ENCODE measurements at regions not wholly inside any gene's neighbourhood (a gene's known extent, or its start where the extent isn't known, plus 50 kb on each side); places are given as distances from the start of the nearest gene placed in this dataset.

DNA sequence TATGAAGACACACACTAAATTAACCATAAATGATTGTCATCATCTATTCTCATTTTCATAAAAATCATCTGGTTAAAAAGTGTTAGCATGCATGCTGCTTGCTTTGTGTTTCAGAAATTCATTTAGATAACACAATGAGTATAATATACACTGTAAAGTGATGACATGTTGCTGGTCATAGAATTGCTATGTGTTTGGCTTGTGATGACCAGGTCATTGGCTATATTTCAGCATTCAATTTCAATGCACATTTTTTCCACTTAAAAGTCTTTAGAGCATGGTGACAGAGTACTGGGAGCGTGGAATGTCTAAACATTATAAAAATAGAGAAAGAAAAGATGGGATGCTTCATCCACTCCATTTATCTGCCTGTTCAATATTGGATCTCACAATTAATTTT lies 1291.1 kb upstream of the MAP3K7 start:
- Histone ChIP-seq H3K27me3 (ENCODE audit: control insufficient read depth, insufficient read depth, low read length) (no peaks in the 10 kb centered on the region), H3K4me3 (ENCODE audit: low read length) (no peak overlapping the region), H3K27ac (ENCODE audit: low read length) (no peak overlapping the region), H3K9me3 (ENCODE audit: control insufficient read depth, low read depth, low read length) (peaks cover 2% of the 10 kb centered on the region), H3K36me3 (ENCODE audit: control insufficient read depth, insufficient read depth, low read length) (no peaks in the 10 kb centered on the region), H3K4me1 (ENCODE audit: control insufficient read depth, insufficient read depth, low read length) (no peaks in the 10 kb centered on the region)
- WGBS (ENCODE audit: insufficient coverage, low lambda C conversion rate): no CpG with 5 or more reads among the region's 1 CpG
- DNase-seq: no peak

DNA sequence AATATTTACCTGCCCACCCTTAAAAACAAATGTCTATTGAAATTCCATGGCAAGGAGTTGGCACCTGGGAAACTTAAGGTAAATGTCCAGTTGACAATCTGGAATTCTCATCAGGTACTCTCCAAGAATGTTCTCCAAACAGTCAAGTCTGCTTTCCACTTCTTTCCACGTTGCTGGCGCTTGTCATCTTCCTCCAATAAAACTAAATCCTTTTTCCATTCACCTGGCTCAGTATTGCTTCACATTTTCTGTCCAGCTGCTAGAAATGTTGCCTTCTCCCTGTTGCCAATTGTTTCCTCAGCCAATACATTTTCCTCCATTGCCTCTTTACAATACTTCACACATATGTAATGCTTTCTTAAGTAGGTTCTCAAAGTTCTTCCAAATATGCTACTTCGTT lies 1288.1 kb upstream of the MAP3K7 start:
- no peaks in the 10 kb centered on the region for H3K4me1 ChIP-seq (ENCODE audit: control insufficient read depth, insufficient read depth, low read length)
- no peaks in the 10 kb centered on the region for H3K9me3 ChIP-seq (ENCODE audit: control insufficient read depth, low read depth, low read length)
- H3K4me3 ChIP-seq (ENCODE audit: low read length): no peak overlapping the region
- WGBS (ENCODE audit: insufficient coverage, low lambda C conversion rate): 44% methylated on average over 2 of the region's 3 CpGs
- H3K27ac ChIP-seq (ENCODE audit: low read length): no peak overlapping the region
- no peak for DNase-seq
- H3K27me3 ChIP-seq (ENCODE audit: control insufficient read depth, insufficient read depth, low read length): no peaks in the 10 kb centered on the region
- H3K36me3 ChIP-seq (ENCODE audit: control insufficient read depth, insufficient read depth, low read length): no peaks in the 10 kb centered on the region

DNA sequence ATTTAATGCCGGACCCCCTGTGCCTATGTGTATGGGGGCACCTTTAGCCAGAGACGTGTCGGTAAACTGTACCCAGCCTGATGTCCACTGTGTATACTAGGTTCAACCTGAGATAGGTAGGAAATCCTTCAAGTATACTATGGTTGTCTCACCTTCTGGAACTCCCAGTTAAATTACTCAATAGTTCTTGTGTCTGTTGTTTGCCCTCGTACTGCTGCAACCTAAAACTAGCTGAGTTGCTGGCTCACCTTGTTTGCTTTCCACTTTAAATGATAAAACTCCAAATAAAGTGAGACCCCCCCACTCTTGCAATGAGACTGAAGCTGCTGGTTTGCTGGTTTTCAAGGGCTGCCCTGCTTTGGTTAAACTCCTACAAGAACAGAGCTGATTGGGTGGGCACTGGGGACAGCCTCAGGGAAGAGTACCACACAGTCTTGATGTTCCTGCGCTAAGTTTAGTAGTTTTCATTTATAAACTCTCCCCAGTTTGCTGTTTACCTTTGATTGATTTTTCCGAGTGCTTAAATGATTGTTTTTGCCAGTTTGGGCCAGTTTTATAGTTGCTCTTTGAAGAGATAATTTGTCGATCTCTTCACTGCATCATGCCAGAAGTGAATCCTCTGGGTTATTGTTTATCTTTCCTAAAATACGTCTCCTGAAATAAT lies 1281.8 kb upstream of the MAP3K7 start:
- Histone ChIP-seq H3K9me3 (ENCODE audit: control insufficient read depth, low read depth, low read length) (no peaks in the 10 kb centered on the region), H3K27ac (ENCODE audit: low read length) (no peak overlapping the region), H3K27me3 (ENCODE audit: control insufficient read depth, insufficient read depth, low read length) (no peaks in the 10 kb centered on the region), H3K36me3 (ENCODE audit: control insufficient read depth, insufficient read depth, low read length) (no peaks in the 10 kb centered on the region), H3K4me1 (ENCODE audit: control insufficient read depth, insufficient read depth, low read length) (no peaks in the 10 kb centered on the region), H3K4me3 (ENCODE audit: low read length) (no peak overlapping the region)
- no peak for DNase-seq
- WGBS (ENCODE audit: insufficient coverage, low lambda C conversion rate): 100% methylated on average over 1 of the region's 8 CpGs

DNA sequence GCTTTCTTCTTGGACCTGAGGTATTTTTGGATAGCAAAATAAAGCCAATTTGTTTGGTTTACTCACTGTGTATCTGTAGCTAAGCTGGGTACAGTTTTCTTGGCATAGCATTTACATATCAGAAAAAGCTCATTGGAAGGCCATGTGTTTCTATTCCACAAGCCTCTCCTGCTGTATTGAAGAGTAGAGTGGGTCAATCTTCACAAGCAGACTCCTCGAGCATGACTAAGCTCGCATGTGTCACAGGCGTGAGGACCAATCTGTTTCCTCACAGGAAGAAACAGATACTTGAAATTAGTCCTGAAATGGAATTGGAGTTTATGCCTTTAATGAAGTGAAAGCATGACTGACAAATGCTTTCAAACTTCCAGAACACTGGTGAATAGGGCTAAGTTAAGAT lies 1279.0 kb upstream of the MAP3K7 start:
- DNase-seq: no peak
- H3K36me3 ChIP-seq (ENCODE audit: control insufficient read depth, insufficient read depth, low read length): no peaks in the 10 kb centered on the region
- no CpG with 5 or more reads among the region's 3 CpGs for WGBS (ENCODE audit: insufficient coverage, low lambda C conversion rate)
- H3K27me3 ChIP-seq (ENCODE audit: control insufficient read depth, insufficient read depth, low read length): no peaks in the 10 kb centered on the region
- H3K4me1 ChIP-seq (ENCODE audit: control insufficient read depth, insufficient read depth, low read length): no peaks in the 10 kb centered on the region
- H3K4me3 ChIP-seq (ENCODE audit: low read length): no peak overlapping the region
- no peak overlapping the region for H3K27ac ChIP-seq (ENCODE audit: low read length)
- no peaks in the 10 kb centered on the region for H3K9me3 ChIP-seq (ENCODE audit: control insufficient read depth, low read depth, low read length)

DNA sequence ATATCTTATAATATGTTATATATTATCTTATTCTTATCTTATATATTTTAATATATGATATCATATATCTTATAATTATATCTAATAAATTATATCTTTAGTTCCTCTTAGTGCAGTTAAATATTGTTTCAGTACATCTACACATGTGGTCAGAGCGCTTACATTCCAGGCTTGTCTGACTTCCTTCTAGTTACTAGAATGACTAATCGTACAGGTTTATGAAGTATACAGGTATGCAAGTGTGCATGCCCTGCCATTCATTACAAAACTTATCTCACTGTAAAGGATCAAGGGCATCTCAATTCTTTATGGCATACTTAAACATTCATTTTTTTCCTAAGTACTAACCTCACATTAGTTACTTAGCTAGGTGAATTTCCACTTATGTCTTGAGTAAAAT lies 1278.0 kb upstream of the MAP3K7 start:
- H3K36me3 ChIP-seq (ENCODE audit: control insufficient read depth, insufficient read depth, low read length): no peaks in the 10 kb centered on the region
- WGBS (ENCODE audit: insufficient coverage, low lambda C conversion rate): 100% methylated on average over 1 of the region's 2 CpGs
- H3K9me3 ChIP-seq (ENCODE audit: control insufficient read depth, low read depth, low read length): no peaks in the 10 kb centered on the region
- no peak overlapping the region for H3K4me3 ChIP-seq (ENCODE audit: low read length)
- H3K4me1 ChIP-seq (ENCODE audit: control insufficient read depth, insufficient read depth, low read length): no peaks in the 10 kb centered on the region
- H3K27me3 ChIP-seq (ENCODE audit: control insufficient read depth, insufficient read depth, low read length): no peaks in the 10 kb centered on the region
- H3K27ac ChIP-seq (ENCODE audit: low read length): no peak overlapping the region
- no peak for DNase-seq

DNA sequence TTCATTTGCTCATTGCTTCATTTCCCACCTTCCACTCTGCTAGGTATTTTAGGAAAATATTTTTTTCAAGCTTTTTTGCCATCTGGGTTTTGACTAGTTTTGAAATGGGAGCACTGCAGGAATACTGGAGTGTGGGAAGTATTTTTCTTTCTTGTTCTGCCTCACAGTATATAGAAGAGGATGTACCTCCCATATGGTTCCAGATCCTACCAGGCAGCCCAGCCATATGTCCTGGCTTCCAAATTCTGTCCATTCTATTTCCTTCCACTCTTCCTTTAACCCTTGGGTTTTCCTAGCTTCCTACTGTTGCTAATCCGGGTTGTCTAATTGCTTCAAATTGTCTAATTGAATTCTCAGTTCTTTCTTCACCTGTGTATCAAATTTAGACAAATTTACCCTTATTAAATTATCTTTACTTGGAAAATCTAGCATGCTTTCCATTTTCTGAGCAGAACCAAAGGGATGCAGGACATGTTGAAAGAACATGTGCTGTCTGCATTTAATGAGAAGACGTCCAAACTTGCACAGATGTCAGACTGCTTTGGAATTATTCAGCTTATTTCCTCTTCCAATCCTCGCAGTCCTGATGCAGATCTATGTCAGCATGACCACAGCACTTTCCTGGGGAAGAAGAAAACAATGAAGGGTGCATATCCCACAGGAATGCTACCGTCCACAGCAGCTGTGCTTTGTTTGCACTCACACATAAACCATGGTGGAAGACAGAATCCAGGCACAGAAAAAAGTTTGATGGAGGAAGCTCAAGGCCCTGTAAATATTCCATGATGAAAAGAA lies 1273.9 kb upstream of the MAP3K7 start:
- Histone ChIP-seq H3K27ac (ENCODE audit: low read length) (no peak overlapping the region), H3K4me3 (ENCODE audit: low read length) (no peak overlapping the region), H3K36me3 (ENCODE audit: control insufficient read depth, insufficient read depth, low read length) (no peaks in the 10 kb centered on the region), H3K4me1 (ENCODE audit: control insufficient read depth, insufficient read depth, low read length) (no peaks in the 10 kb centered on the region), H3K27me3 (ENCODE audit: control insufficient read depth, insufficient read depth, low read length) (no peaks in the 10 kb centered on the region), H3K9me3 (ENCODE audit: control insufficient read depth, low read depth, low read length) (no peaks in the 10 kb centered on the region)
- DNase-seq: peak; percentile 10
- WGBS (ENCODE audit: insufficient coverage, low lambda C conversion rate): 61% methylated on average over 2 of the region's 4 CpGs

DNA sequence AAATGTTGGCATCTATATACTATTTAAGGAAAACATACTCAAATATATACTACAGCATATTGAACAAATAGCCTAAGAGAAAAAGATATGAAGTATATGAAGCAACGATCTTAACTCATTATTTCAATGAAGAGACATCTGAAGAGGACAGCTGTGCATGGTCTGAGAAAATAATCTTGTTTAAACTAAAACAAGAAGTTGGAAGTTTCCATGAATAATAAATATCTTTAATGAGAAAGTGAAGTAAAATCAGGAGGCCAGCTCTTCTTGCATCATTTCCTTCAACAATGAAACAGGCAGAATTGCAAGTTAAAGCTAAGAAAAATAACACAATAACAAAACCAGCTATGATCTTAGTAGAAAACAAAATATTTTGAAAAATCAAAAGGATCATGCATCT lies 1265.4 kb upstream of the MAP3K7 start:
- DNase-seq: no peak
- no peak overlapping the region for H3K4me3 ChIP-seq (ENCODE audit: low read length)
- WGBS (ENCODE audit: insufficient coverage, low lambda C conversion rate): 50% methylated on average over 1 of the region's 1 CpG
- H3K27ac ChIP-seq (ENCODE audit: low read length): no peak overlapping the region
- H3K36me3 ChIP-seq (ENCODE audit: control insufficient read depth, insufficient read depth, low read length): no peaks in the 10 kb centered on the region
- no peaks in the 10 kb centered on the region for H3K27me3 ChIP-seq (ENCODE audit: control insufficient read depth, insufficient read depth, low read length)
- no peaks in the 10 kb centered on the region for H3K9me3 ChIP-seq (ENCODE audit: control insufficient read depth, low read depth, low read length)
- H3K4me1 ChIP-seq (ENCODE audit: control insufficient read depth, insufficient read depth, low read length): no peaks in the 10 kb centered on the region

DNA sequence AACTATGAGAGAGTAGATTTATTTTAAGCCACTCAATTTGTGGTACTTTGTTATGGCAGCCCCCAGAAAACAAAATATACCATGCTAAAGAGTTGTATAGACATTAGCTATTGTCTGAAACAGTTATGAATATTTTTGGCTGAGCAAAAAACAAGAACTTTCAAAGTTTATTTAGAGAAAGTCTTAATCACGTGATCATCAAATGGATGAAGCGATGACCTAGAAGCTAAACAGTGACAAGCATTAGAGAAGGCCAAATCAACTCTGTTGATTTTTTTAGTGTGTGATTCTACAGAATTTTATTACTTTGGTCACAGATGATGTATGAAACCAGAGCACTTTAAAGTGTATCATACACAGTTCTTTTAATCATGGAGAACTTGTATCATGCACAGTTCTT lies 1247.9 kb upstream of the MAP3K7 start:
- Histone ChIP-seq H3K4me3 (ENCODE audit: low read length) (no peak overlapping the region), H3K4me1 (ENCODE audit: control insufficient read depth, insufficient read depth, low read length) (no peaks in the 10 kb centered on the region), H3K9me3 (ENCODE audit: control insufficient read depth, low read depth, low read length) (no peaks in the 10 kb centered on the region), H3K27me3 (ENCODE audit: control insufficient read depth, insufficient read depth, low read length) (no peaks in the 10 kb centered on the region), H3K27ac (ENCODE audit: low read length) (no peak overlapping the region), H3K36me3 (ENCODE audit: control insufficient read depth, insufficient read depth, low read length) (no peaks in the 10 kb centered on the region)
- DNase-seq: no peak
- 95% methylated on average over 2 of the region's 2 CpGs for WGBS (ENCODE audit: insufficient coverage, low lambda C conversion rate)

DNA sequence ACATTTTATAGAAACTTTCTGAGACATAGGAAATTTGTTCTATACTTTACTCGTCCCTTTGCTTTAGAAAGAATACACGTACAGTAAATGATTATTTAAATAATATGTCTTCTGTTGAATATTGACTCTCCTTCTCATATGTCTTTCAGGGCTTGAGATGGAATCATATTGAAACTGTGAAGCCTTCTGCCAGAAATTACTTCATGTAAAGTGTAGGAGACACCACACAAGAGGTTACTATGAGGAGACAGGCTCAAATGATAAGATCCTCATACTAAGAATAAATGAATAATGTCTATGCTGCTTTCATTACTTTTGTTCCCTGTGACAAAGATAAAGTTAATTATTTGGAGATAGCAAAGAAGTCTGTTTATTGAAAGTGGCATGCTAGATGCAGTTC lies 1240.3 kb upstream of the MAP3K7 start:
- Histone ChIP-seq H3K27me3 (ENCODE audit: control insufficient read depth, insufficient read depth, low read length) (no peaks in the 10 kb centered on the region), H3K4me1 (ENCODE audit: control insufficient read depth, insufficient read depth, low read length) (no peaks in the 10 kb centered on the region)
- 67% methylated on average over 1 of the region's 2 CpGs for WGBS (ENCODE audit: insufficient coverage, low lambda C conversion rate)

DNA sequence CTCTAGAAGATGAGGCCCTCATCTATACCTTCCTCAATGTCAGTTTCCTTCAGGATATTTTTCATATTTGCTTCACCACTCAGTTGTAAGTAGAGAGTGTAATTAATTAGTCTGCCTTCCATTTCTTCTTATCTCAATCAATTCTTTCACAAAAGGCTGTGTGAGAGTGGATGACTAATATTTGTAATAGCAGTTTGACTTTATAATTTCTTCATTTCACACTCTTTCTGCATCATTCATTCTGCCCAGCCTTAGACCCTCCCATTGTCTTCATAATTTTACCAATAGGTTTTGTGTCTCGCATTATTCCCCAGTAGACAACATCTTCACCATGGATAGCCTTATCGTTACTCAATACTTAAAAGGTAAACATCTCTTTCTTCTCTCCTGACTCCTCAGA lies 1239.3 kb upstream of the MAP3K7 start:
- H3K36me3 ChIP-seq (ENCODE audit: control insufficient read depth, insufficient read depth, low read length): no peaks in the 10 kb centered on the region
- no peak overlapping the region for H3K27ac ChIP-seq (ENCODE audit: low read length)
- WGBS (ENCODE audit: insufficient coverage, low lambda C conversion rate): 70% methylated on average over 2 of the region's 2 CpGs
- H3K4me3 ChIP-seq (ENCODE audit: low read length): no peak overlapping the region
- no peaks in the 10 kb centered on the region for H3K27me3 ChIP-seq (ENCODE audit: control insufficient read depth, insufficient read depth, low read length)
- no peaks in the 10 kb centered on the region for H3K9me3 ChIP-seq (ENCODE audit: control insufficient read depth, low read depth, low read length)
- H3K4me1 ChIP-seq (ENCODE audit: control insufficient read depth, insufficient read depth, low read length): no peaks in the 10 kb centered on the region
- no peak for DNase-seq

More for the DNA sequence above, 1240.3 kb upstream of the MAP3K7 start:
- no peaks in the 10 kb centered on the region for H3K36me3 ChIP-seq (ENCODE audit: control insufficient read depth, insufficient read depth, low read length)
- no peak overlapping the region for H3K27ac ChIP-seq (ENCODE audit: low read length)
- no peaks in the 10 kb centered on the region for H3K9me3 ChIP-seq (ENCODE audit: control insufficient read depth, low read depth, low read length)
- H3K4me3 ChIP-seq (ENCODE audit: low read length): no peak overlapping the region
- DNase-seq: no peak

DNA sequence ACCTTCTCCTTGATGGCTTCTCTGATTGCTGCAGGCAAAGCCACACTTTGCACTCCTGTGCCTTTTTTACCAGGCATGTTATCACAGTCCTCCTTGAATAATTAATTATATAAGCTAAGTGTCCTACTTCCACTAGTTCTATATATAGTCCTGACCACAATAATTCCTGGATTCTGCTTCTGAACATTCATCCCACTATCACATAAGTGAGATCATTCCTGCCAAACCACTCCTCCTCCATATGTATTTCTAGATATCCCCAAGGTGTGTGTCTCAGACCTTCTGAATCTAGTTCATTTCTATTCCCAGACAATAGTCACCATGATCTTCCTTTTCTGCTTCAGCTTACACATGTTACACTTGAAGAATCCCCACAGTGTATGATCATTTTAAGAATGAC lies 1237.5 kb upstream of the MAP3K7 start:
- DNase-seq: no peak
- Histone ChIP-seq H3K9me3 (ENCODE audit: control insufficient read depth, low read depth, low read length) (no peaks in the 10 kb centered on the region), H3K36me3 (ENCODE audit: control insufficient read depth, insufficient read depth, low read length) (no peaks in the 10 kb centered on the region), H3K27me3 (ENCODE audit: control insufficient read depth, insufficient read depth, low read length) (no peaks in the 10 kb centered on the region), H3K4me1 (ENCODE audit: control insufficient read depth, insufficient read depth, low read length) (no peaks in the 10 kb centered on the region), H3K27ac (ENCODE audit: low read length) (no peak overlapping the region), H3K4me3 (ENCODE audit: low read length) (no peak overlapping the region)

Measured in large intestine (tissue), 3 donors.